ENCODE measurements at regions not wholly inside any gene's neighbourhood (a gene's known extent, or its start where the extent isn't known, plus 50 kb on each side); places are given as distances from the start of the nearest gene placed in this dataset.
"Not testable (repeated sequence)": the region's sequence is repeated elsewhere in the genome, so short reads cannot be mapped to it uniquely, and the experiment has no call there.

GRCh38 chr5:18799482-18800128, 1165.3 kb downstream of the TAF11L14 start:
- no peaks in the 10 kb centered on the region for H3K27me3 Mint-ChIP-seq (ENCODE audit: low read depth)
- H3K4me3 Mint-ChIP-seq = no peak overlapping the region

DNA sequence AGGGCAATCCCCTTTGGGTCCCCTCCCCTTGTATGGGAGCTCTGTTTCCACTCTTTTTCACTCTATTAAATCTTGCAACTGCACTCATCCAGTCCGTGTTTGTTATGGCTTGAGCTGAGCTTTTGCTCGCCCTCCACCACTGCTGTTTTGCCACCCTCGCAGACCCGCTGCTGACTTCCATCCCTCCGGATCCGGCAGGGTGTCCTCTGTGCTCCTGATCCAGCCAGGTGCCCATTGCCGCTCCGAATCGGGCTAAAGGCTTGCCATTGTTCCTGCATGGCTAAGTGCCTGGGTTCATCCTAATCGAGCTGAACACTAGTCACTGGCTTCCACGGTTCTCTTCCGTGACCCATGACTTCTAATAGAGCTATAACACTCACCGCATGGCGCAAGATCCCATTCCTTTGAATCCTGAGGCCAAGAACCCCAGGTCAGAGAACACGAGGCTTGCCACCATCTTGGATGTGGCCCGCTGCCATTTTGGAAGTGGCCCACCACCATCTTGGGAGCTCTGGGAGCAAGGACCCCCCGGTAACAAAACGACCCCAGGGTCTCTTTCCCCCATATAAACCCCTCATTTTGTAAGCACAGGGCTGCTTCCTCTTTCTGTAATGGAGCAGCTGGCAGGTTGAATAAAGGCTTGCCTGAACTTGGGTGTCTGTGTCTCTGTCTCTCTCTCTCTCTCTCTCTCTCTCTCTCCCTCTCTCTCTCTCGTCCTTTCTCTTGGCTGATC, 1166.2 kb downstream of the TAF11L14 start:
- no peak for DNase-seq (ENCODE audit: low spot score)
- H3K4me3 Mint-ChIP-seq = no peak overlapping the region
- H3K4me1 Mint-ChIP-seq (ENCODE audit: low read depth) = no peaks in the 10 kb centered on the region
- no peaks in the 10 kb centered on the region for H3K9me3 Mint-ChIP-seq
- H3K27ac Mint-ChIP-seq = no peak overlapping the region
- H3K27me3 Mint-ChIP-seq (ENCODE audit: low read depth) = no peaks in the 10 kb centered on the region
- no peaks in the 10 kb centered on the region for H3K36me3 Mint-ChIP-seq (ENCODE audit: low read depth)

More at GRCh38 chr5:18799482-18800128, 1165.3 kb downstream of the TAF11L14 start:
- Mint-ChIP-seq H3K4me1 (ENCODE audit: low read depth) (no peaks in the 10 kb centered on the region), H3K36me3 (ENCODE audit: low read depth) (no peaks in the 10 kb centered on the region), H3K9me3 (no peaks in the 10 kb centered on the region), H3K27ac (no peak overlapping the region)
- DNase-seq (ENCODE audit: low spot score) = no peak

DNA sequence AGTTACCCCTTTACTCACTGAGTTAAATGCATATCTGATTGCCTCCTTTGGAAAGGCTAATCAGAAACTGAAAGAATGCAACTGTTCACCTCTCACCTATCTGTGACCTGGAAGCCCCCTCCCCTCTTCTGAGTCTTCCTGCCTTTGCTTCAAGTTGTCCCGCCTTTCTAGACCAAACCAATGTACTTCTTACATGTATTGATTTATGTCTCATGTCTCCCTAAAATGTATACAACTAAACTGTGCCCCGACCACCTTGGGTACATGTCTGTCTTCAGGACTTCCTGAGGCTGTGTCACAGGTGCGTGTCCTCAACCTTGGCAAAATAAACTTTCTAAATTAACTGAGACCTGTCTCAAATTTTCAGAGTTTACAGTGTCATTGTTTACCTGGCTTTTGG, 1167.2 kb downstream of the TAF11L14 start:
- DNase-seq (ENCODE audit: low spot score); H3K4me3 Mint-ChIP-seq; H3K27me3 Mint-ChIP-seq (ENCODE audit: low read depth); H3K27ac Mint-ChIP-seq; H3K4me1 Mint-ChIP-seq (ENCODE audit: low read depth); H3K36me3 Mint-ChIP-seq (ENCODE audit: low read depth); H3K9me3 Mint-ChIP-seq: not testable (repeated sequence)

DNA sequence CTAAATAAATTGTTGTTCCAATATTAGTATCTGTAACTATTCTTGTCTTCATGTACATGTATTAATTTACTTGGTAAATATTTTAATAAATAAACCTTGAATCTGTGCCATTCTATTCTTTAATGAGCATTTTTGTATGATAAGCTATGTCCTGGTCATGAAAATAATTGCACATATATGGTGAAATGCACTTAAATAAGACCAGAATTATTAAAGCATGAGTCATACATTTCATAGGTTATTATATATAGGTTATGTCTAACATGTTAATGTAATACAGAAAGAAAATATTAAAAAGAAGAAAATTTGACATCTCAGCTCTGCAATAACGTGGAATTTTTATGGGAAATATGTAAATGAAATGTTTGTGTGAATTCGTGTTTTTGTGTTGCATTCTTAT, 1168.1 kb downstream of the TAF11L14 start:
- no peaks in the 10 kb centered on the region for H3K36me3 Mint-ChIP-seq (ENCODE audit: low read depth)
- no peaks in the 10 kb centered on the region for H3K27me3 Mint-ChIP-seq (ENCODE audit: low read depth)
- no peak overlapping the region for H3K4me3 Mint-ChIP-seq
- no peaks in the 10 kb centered on the region for H3K4me1 Mint-ChIP-seq (ENCODE audit: low read depth)
- no peaks in the 10 kb centered on the region for H3K9me3 Mint-ChIP-seq
- DNase-seq (ENCODE audit: low spot score) = no peak
- H3K27ac Mint-ChIP-seq = no peak overlapping the region

GRCh38 chr5:18805376-18805775, 1171.1 kb downstream of the TAF11L14 start:
- no peaks in the 10 kb centered on the region for H3K27me3 Mint-ChIP-seq (ENCODE audit: low read depth)
- H3K36me3 Mint-ChIP-seq (ENCODE audit: low read depth) = no peaks in the 10 kb centered on the region
- no peak overlapping the region for H3K27ac Mint-ChIP-seq
- H3K4me3 Mint-ChIP-seq = no peak overlapping the region
- no peak for DNase-seq (ENCODE audit: low spot score)
- no peaks in the 10 kb centered on the region for H3K9me3 Mint-ChIP-seq
- no peaks in the 10 kb centered on the region for H3K4me1 Mint-ChIP-seq (ENCODE audit: low read depth)

GRCh38 chr5:18807256-18808149, 1173.2 kb downstream of the TAF11L14 start:
- Mint-ChIP-seq H3K36me3 (ENCODE audit: low read depth) (no peaks in the 10 kb centered on the region), H3K27me3 (ENCODE audit: low read depth) (no peaks in the 10 kb centered on the region), H3K4me1 (ENCODE audit: low read depth) (no peaks in the 10 kb centered on the region), H3K4me3 (no peak overlapping the region), H3K9me3 (no peaks in the 10 kb centered on the region), H3K27ac (no peak overlapping the region)
- DNase-seq (ENCODE audit: low spot score) = no peak

DNA sequence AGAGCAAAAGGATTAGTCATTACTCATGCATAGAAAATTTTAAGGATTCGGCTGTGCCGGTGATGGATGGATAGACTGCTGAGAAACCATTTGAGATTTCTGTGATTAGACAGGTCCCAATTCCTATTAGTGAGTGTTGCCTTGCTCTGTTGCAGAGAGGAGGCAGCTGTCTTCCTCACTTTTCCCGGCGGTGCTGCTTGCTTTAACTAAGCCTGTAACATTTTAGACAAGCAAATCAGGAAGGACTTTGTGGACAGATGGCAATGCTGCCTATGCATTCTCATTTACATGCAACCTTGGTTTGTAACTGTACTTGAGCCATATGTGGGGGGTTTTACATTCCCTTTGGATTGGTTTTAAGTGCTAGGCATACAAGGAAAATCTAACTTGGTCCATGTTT, 1176.3 kb downstream of the CDH18 start:
- Mint-ChIP-seq H3K9me3 (no peaks in the 10 kb centered on the region), H3K4me3 (no peak overlapping the region), H3K27ac (no peak overlapping the region), H3K36me3 (ENCODE audit: low read depth) (no peaks in the 10 kb centered on the region), H3K27me3 (ENCODE audit: low read depth) (no peaks in the 10 kb centered on the region), H3K4me1 (ENCODE audit: low read depth) (no peaks in the 10 kb centered on the region)
- DNase-seq (ENCODE audit: low spot score) = no peak

DNA sequence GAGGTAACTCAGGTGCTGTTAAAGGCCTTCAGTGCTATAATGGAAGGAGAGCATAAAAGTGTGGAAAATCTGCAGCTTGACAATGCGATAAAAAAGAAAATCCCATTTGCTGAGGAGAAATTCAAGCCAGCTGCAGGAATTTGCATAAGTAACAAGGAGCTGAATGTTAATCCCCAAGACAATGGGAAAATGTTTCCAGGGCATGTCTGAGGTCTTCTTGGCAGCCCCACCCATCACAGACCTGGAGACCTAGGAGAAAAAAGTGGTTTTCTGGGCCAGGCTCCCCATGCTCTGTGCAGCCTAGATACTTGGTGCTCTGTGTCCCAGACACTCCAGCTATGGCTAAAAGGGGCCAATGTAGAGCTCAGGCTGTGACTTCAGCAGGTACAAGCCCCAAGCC, 1159.6 kb downstream of the CDH18 start:
- H3K4me1 Mint-ChIP-seq (ENCODE audit: low read depth) = no peaks in the 10 kb centered on the region
- no peaks in the 10 kb centered on the region for H3K9me3 Mint-ChIP-seq
- no peak for DNase-seq (ENCODE audit: low spot score)

GRCh38 chr5:18829539-18829938, 1158.5 kb downstream of the CDH18 start:
- Mint-ChIP-seq H3K27ac (no peak overlapping the region), H3K4me1 (ENCODE audit: low read depth) (no peaks in the 10 kb centered on the region), H3K27me3 (ENCODE audit: low read depth) (no peaks in the 10 kb centered on the region), H3K9me3 (no peaks in the 10 kb centered on the region), H3K36me3 (ENCODE audit: low read depth) (no peaks in the 10 kb centered on the region), H3K4me3 (no peak overlapping the region)
- DNase-seq (ENCODE audit: low spot score) = no peak

More for the DNA sequence above, 1159.6 kb downstream of the CDH18 start:
- no peaks in the 10 kb centered on the region for H3K27me3 Mint-ChIP-seq (ENCODE audit: low read depth)
- no peak overlapping the region for H3K27ac Mint-ChIP-seq
- H3K36me3 Mint-ChIP-seq (ENCODE audit: low read depth) = no peaks in the 10 kb centered on the region
- no peak overlapping the region for H3K4me3 Mint-ChIP-seq

GRCh38 chr5:18850216-18850615, 1137.8 kb downstream of the CDH18 start:
- no peak overlapping the region for H3K4me3 Mint-ChIP-seq
- H3K27me3 Mint-ChIP-seq (ENCODE audit: low read depth) = no peaks in the 10 kb centered on the region
- DNase-seq (ENCODE audit: low spot score) = no peak
- H3K36me3 Mint-ChIP-seq (ENCODE audit: low read depth) = no peaks in the 10 kb centered on the region
- H3K27ac Mint-ChIP-seq = no peak overlapping the region
- H3K4me1 Mint-ChIP-seq (ENCODE audit: low read depth) = no peaks in the 10 kb centered on the region
- peaks cover under 1% of the 10 kb centered on the region for H3K9me3 Mint-ChIP-seq

DNA sequence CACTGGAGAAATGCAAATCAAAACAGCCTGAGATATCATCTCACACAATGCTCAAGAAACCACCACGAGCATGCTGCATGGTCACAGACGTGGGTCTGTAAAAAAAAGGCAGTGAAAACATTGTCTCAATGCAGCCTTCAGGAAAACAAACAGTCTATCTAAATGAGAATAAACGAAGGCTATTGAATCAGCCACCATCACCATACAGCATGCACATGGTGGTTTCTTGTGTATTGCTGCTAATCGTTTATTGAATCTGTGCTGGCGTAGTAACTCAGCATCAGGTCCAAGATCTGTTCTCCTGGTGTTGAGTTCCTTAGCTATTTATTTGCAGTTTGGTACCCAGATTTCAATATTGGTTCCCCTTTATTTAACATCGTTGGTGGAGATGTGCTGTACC, 1115.0 kb downstream of the CDH18 start:
- H3K9me3 Mint-ChIP-seq = no peaks in the 10 kb centered on the region

GRCh38 chr5:18876565-18876964, 1111.4 kb downstream of the CDH18 start:
- Mint-ChIP-seq H3K4me3 (no peak overlapping the region), H3K27ac (no peak overlapping the region), H3K4me1 (ENCODE audit: low read depth) (no peaks in the 10 kb centered on the region)

More for the DNA sequence above, 1115.0 kb downstream of the CDH18 start:
- Mint-ChIP-seq H3K36me3 (ENCODE audit: low read depth) (no peaks in the 10 kb centered on the region), H3K4me3 (no peak overlapping the region), H3K27me3 (ENCODE audit: low read depth) (no peaks in the 10 kb centered on the region), H3K4me1 (ENCODE audit: low read depth) (no peaks in the 10 kb centered on the region), H3K27ac (no peak overlapping the region)
- DNase-seq (ENCODE audit: low spot score) = no peak

GRCh38 chr5:18881615-18882014, 1106.4 kb downstream of the CDH18 start:
- Mint-ChIP-seq H3K4me1 (ENCODE audit: low read depth) (no peaks in the 10 kb centered on the region), H3K36me3 (ENCODE audit: low read depth) (no peaks in the 10 kb centered on the region), H3K9me3 (peaks cover 4% of the 10 kb centered on the region), H3K27me3 (ENCODE audit: low read depth) (no peaks in the 10 kb centered on the region), H3K27ac (no peak overlapping the region), H3K4me3 (no peak overlapping the region)
- no peak for DNase-seq (ENCODE audit: low spot score)

More at GRCh38 chr5:18876565-18876964, 1111.4 kb downstream of the CDH18 start:
- Mint-ChIP-seq H3K9me3 (no peaks in the 10 kb centered on the region), H3K27me3 (ENCODE audit: low read depth) (no peaks in the 10 kb centered on the region), H3K36me3 (ENCODE audit: low read depth) (no peaks in the 10 kb centered on the region)
- no peak for DNase-seq (ENCODE audit: low spot score)

GRCh38 chr5:18882154-18882553, 1105.8 kb downstream of the CDH18 start:
- Mint-ChIP-seq H3K9me3 (peaks cover 4% of the 10 kb centered on the region), H3K27me3 (ENCODE audit: low read depth) (no peaks in the 10 kb centered on the region), H3K36me3 (ENCODE audit: low read depth) (no peaks in the 10 kb centered on the region), H3K4me1 (ENCODE audit: low read depth) (no peaks in the 10 kb centered on the region), H3K4me3 (no peak overlapping the region), H3K27ac (no peak overlapping the region)
- no peak for DNase-seq (ENCODE audit: low spot score)

Measured in T-helper 2 cell treated with Interferon-gamma antibody and Interleukin-4, amounts not matched to agents 5 μg/mL and 100 μg/mL, for 36 hours (primary cell).